ENCODE measurements at regions not wholly inside any gene's neighbourhood (a gene's known extent, or its start where the extent isn't known, plus 50 kb on each side); places are given as distances from the start of the nearest gene placed in this dataset.

DNA sequence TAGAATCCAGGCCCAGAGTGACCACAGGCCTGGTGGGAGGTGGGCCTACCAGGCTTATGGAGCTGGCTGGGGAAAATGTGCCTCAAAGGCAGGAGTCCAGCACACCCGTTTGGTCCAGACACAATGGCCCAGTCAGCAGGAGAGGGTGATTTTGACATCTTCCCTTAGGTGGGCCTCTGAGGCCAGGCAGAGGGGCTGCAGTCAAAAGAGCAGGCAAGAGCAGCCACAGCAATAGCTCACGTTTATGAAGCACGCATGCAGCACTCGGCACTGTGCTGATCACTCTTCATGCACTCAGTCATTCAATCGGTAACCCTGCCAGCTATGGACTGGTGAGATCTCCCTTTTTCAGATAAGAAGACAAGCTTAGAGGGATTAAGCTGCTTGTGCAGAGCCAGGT, 146.8 kb downstream of the LRIG2 start:
- DNase-seq: no peak

DNA sequence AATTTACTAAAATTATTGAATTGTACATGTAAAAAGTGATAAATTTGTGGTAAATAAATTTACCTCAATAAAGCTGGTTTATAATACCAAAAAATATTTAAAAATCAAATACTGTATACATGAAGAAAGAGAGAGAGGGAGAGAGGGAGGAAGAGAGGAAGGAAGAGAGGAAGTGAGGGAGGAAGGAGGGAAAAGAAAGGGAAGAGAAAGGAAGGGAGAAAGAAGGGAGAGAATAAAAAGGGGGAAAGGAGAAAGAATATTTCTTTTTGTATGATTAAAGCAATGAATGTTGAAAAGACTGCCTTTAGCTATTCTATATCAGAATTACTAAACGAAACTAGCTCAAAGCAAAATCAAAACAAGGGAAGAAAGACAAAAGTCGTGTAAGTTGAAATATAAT, 150.0 kb downstream of the LRIG2 start:
- no peak for DNase-seq

DNA sequence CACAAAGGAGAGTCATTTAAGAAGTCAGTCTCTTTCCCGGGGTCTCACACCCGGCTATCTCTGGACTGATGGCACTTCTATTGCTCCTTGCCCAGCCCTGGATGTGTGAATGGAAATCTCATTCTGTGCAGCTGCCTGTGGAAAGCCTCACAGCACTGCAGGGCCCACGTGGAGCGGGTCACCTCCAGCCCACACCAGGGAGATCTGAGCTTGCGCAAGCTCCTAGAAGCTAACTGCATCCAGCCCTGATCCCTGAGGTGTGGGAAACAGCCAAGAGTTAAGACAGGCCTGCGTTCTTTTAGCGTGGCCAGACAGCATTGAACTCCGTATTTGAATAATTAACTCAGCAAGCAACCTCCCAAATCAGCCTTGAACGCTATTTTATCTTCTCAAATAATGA, 150.5 kb downstream of the LRIG2 start:
- peak; percentile 16 to 80 (median 27) for DNase-seq

DNA sequence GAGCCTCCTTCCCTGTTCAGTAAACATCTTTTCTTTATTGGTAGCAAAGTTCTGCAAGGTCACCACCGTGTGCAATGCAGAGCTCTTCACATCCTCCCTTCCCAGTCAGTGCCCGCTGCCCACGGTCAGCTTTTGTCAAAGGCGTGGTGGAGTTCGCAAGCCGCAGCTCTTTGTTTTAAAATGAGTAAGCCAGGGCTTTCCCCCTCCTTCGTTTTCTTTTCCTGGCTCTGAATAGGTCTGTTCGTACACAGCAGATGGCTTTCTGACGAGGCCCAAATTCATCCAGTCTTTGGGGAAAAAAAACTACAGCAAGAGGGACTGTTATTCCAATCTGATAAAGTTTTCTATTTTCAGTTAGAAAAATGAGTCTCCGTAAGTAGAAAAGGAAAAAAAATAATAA, 153.2 kb downstream of the LRIG2 start:
- DNase-seq: peak; percentile 19 to 71 (median 34)

DNA sequence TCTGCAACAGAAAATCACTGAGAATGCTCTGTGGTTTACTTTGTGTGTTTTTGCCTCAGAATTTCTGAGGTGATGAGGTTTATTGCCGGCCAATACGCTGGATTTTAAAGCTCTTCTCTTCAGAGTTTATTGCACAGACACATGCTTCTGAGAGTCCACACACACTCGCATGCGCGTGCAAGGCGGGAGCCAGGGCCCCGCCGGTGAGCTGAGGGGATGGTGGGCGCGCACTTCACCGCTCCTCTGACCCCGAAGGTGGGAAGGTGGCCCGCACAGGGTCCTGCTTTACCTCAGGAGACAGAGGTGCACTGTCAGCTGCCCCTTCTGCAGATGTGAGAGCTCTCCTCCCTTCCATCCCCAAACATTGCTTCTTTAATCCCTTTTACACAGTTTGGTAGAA, 158.4 kb upstream of the MAGI3 start:
- no peak for DNase-seq

DNA sequence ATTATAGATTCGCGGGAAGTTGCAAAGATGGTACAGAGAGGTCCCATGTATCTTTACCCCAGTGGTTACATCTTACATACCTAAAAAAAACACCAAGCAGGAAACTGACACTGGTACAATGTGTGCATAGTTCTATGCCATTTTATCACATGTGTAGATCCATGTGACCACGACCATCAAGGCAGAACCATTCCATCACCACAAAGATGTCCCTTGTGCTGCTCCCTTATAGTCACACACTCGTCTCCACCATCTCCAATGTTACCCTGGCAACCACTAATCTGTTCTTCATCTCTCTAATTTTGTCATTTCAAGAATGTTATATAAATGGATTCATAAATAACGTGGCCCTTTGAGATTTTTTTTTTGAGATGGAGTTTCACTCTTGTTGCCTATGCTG, 156.9 kb upstream of the MAGI3 start:
- DNase-seq: no peak

DNA sequence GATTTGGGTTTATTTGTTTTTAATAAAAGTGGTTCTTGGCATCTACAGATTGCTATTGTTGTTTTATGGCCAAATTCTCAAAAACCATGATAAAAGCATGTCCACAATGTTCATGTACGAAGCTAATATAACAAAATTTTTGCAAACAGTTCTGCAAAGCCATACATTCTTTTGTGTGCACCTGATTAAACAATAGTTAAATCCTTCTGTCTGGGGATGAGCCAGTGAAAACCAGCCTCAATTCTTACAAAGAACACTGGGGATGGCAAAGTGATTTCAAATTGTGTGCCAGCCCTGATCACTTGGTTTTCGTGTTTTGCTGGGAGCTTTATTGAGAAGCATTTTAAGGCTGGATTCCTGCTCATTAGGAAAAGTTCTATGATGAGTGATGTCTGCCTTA, 149.1 kb upstream of the MAGI3 start:
- DNase-seq: no peak

DNA sequence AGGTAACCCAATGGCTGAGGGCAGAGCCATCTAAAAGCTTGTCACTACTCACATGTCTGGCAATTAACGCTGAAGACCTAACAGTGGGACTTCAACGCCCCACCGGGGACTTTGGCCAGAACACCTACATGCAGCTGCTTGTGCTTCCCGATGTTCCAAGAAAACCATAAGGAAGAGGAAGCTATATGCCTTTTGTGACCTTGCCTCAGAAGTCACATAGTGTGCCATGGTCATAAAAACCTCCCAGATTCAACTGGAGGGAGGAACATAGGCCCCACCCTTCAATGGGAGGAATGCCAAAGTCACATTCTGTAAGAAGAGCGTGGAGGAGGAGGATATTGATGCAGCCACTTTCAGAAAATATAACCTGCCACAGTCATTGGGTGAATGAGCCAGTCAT, 147.8 kb upstream of the MAGI3 start:
- DNase-seq: no peak

DNA sequence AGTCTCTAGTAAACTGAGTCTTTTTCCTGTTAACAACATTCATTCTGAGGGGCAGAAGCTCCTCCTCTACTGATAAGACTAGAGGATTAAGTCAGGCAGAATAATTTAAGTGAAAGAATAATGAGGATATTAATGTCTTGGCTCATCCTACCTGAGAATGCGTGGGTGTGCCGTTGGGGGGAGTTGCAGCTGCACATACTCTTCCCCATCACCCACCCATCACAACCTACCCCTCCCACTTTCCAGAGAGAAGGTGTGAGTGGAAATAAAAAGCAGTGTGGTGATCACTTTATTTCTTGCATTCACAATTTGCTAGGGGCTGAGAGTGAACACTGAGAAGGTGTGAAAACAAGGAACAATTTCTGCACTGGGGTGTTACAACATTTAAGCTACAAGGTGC, 146.8 kb upstream of the MAGI3 start:
- no peak for DNase-seq

DNA sequence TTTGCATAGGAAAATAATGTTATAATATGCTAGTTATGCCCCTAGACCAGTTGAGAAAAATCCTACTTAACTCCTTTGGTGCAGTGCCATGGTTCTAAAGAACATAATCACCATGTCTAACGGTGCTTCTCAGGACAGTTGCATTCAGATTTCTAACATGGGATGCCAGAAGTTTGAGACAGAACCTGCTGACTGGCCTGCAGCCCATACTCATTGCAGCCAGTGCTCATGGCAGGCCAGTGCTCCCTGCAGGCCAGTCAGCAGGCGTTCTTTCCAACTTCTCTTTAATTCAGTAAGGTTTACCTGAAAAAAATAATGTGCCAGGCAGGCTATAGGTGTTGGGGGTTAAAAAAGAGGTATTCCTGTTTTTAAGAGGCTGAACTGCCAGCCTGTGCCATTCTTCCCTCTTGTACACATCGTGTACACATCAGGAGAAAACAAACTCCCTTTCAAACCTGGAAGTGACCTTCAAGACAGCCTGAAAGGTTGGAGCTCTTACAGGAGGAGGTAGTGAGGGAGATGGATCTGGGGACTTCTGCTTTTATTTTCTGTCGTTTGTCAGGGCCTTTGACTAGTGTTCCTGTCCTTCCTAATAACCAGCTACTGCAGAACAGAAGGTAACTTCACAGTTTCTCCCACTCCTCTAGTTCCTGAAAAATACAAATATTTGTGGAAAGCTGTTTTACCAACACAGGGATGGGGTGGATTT, 146.0 kb upstream of the MAGI3 start:
- no peak for DNase-seq

DNA sequence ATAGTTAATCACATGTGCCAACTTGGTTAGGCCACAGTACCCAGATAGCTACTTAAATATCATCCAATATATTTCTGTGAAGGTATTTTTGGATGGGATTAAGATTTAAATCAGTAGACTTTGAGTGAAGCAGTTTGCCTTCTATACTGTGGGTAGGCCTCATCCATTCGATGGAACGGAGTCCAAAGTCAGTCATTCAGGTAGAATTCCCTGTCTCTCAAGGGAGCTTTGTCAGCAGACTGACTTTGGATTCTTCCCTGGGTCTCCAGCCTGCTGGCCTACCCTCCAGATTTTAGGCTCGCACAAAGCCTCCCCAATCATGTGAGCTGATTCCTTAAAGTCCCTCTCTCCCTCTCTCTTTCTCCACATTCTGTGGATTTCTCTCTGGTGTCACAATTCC, 145.1 kb upstream of the MAGI3 start:
- no peak for DNase-seq

DNA sequence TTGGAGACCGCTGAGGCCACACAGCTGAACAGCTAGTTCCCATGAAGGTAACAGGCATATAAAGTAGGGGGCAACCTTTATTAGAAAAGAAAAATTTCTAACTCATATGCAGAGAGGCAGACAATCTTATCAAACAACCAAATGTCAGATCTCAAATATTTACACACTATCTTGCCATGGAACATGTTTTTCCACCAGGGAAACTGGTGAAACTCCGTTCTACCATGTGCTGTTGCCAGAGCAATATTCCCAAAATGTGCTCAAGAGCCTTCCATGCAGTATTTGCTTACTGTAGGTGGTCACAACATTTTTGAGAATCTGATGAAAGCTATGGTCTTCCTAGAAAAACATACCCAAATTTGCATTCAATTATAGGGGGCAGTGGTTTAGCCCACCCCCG, 143.4 kb upstream of the MAGI3 start:
- DNase-seq: no peak

DNA sequence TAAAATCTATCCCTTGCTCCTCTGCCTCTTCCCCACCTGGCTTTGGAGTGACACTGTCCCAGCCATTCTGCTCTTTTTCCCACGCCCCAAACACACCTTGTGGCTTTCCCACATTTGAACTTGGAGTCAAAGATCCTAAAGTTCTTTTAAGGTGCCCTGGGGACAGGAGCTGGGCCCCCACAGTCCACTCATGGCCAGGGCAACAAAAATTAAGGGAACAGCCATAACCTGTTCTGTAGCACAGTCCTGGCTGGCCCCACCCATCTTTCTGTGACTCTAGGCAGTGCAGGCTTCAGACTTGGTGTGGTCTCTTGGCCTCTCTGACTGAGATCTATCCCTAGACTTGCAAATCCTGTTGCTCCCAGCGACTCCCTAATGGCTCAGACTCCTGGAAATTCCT, 143.0 kb upstream of the MAGI3 start:
- DNase-seq: no peak

DNA sequence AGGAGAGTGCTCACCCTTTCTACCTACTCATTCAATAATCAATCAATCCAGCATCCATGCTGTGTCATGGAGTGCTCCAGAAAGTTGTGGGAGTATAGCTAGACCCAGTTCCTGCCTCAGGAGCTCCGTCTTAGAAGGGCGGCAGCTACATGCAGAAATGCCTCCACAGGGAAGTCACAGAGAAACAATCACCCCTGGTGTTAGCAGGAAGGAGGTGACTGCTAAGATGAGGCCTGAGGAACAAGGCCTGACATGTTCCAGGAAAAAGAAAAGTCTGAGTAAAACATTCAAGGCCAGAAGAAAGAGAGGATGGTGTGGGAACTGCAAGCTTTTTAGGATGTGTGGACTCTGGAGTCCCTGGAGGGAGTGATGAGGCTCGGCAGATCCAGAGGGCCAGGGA, 142.5 kb upstream of the MAGI3 start:
- no peak for DNase-seq

DNA sequence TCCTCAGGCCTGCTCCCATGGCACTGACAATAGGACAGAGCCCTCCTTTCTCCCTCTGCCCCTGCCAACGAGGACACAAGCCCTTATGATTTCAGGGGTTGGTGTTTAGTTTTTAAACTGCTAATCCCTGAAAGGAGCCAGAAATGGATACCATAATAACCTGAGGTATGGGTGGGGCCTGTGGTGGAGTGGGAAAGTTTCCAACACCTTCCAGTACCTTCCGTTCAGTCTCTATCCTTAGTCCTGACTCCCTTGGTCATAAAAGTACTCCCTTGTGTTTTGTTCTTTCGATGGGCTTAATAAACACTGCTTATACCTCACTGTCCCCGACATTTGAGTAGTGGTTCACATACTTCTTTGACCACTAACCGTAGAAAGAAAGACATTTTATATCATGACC, 141.8 kb upstream of the MAGI3 start:
- DNase-seq: no peak

DNA sequence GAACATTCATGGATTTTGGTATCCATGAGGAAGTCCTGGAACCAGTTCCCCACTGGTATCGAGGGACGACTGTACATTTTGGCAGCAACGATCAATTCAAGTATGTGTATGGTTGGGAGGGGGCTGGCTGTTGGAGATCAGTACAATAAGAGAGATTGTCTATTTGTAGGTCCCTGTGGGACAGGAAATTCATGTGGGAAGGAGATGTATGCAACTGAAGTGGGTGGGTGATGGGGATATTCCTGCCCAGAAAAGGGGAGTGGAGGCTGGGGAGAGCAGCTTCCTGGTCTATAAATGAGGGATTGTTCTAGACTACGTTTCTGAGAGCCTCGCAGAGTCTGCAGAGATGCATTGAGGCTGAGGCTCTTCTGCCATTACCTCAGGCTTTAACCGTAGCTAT, 140.2 kb upstream of the MAGI3 start:
- no peak for DNase-seq

DNA sequence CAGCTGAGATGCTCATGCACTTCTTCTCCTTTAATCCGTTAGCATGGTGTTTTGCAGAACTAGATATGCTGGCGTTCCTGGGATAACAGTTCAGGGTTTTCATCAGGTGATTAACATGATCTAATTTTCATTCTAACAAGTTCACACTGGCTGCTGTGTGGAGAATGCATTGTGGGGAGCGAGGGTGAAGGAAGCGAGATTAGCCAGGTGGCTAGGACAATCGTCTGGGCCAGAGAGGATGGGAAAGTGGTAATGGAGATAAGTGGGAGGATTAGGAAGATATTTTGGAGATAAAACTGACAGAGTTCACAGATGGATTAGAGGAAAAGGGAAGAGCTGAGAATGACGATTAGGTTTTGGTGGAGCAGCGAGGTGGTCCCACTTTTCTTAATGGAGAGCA, 138.1 kb upstream of the MAGI3 start:
- no peak for DNase-seq

DNA sequence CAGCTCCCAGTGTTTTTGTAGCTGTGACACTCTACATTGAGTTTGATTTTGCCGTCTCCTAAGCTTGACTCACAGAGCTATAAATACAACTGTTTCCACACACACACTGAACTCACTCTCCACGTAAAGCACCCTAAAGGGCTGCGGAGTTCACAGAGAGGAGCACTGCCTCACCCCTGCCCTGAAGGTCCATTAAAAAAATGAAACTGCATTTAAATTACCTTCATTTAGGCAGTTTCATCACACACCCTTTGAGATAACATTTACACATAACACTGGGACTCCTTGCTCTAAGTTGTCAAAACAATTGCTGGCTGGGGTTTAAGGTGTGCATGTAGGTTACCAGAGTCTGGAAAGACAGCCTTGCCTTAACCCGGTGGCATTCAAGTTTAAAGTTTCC, 137.1 kb upstream of the MAGI3 start:
- DNase-seq: no peak

DNA sequence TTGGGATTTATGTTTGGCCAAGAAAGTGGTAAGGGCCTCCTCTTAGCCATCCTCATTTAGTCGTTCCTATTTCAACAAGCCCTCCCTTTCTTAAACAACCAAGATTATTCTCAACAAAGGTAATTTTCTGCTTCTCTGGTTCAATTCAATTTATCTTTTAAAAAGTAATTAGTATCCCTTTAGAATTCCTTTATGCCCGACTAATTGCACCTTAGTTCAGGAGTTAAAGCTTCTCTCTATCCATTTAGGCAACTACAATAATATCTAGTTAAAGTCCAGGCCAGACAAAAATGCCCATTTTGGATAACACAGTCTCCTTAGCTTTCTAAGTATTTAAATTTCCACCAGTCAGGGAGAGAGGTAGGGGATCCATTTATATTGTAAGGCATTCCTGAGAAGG, 136.7 kb upstream of the MAGI3 start:
- no peak for DNase-seq

DNA sequence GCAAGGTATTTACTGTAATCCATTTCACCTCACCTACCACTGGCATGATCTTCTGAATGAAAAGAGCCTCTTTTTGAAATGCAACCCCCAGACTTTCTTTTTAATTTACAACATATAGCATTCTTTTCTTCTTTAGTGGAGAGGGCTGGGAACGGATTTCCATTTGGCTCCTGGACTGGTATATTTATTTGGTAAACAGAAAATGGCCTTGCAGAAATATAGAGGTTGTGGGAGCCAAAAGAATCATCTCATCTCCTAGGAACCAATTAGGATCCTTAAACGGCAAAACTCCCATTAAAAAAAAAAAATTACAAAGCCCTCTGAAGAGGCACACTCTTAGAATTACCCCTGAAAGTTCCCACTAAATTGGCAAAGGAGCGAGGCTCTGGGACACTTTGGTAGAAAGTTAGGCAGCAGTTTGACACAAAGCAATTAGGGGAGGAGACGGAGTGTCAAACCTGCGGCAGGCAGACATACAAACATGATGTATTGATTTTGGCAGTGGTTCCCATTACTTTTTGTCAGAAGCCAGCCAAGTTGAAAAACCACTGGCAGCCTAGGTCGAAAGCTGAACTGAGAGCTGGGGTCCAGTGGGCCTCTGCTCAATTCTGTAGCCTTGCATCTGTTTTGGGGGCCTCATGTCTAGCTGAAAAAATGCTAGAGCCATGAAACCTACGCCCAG, 135.1 kb upstream of the MAGI3 start:
- DNase-seq: peak in 1 of 3 donors; percentile 22

DNA sequence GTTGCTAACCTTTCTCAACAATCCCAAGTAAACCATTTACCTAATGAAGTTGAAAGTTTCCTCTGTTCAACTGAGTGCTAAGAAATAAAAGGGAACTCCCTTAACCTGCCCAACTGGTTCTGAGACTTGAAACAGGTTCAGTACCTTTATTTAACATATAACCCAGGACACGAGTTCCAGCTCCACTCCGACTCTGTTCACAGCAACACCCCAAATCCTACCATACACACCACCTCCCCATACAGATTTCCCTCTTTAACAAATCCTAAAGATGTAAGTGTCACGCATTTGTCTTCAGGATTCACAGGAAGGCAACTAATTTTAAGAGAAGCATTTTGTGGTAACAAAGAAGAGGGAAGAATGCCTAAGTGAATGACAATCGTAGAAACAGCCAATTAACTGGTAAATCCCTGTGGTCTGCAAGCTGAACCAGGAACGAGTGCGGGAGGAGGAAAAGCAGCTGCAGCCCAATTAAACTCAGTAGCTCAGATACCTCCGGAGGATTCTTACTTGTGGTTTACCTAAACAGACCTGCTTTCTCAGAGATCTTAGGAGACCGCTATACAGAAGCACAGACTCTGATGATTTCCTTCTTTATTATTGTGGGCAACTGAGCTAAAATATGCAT, 134.5 kb upstream of the MAGI3 start:
- DNase-seq: peak in 1 of 3 donors; percentile 23

DNA sequence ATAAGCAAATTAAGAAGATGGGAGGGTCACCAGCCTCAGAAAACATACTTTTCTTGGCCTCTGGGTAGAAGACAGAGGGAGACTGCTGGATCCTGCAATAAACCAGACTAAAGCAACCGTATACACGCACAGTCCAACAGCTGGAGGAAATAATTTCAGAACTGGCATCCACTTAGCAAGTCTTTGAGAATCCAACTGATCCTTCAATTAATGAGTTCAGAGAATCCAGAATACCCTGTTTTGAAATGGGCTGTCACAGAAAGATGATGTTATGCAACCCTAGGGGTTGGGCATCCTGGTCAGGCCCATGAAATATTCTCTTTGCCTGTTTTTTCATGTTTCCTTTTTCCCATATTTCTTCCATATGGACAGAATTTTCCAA, 134.0 kb upstream of the MAGI3 start:
- DNase-seq: no peak

DNA sequence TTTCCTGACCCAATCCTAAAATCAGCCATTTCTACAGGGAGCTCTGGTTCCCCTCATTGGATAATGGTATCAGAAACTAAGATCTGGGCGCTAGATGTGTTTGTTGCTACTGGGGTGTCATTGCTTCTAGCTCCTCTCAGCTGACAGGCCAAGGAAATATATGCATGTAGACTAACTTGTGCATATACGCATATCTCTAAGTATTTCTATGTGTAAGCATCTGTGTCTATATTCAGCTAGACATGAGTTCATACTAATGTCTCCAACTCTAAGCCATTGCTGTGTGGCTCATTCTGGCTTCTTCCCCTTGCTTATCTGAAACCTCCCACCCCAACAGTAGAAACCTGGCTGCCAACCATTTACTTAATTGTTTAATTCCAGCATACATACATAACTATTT, 130.3 kb upstream of the MAGI3 start:
- no peak for DNase-seq

DNA sequence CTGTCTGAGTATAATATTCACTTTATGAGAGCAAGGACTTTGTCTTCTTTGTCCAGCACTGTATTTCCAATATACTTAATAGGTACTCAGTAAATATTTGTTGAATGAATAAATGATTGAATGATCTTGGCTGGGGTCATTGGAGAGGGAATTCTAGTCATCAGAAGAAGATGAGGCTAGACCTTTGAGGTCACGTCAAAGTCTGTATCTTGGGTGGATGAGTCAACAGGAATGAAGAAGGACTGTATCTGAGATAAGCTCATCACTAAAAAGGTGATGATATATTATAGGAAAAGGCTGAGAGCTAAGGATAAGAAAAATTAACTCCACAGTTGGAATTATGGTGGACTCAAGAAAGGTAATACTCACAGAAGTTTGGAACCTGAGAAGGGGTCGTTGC, 125.1 kb upstream of the MAGI3 start:
- no peak for DNase-seq
